SK-N-SH treated with all-trans-retinoic acid at 6 μM for 48 hours (cell line): ENCODE measurements at regions not wholly inside any gene's neighbourhood (a gene's known extent, or its start where the extent isn't known, plus 50 kb on each side); places are given as distances from the start of the nearest gene placed in this dataset.

Experiments
- ATAC-seq: fragments of 200-7000 bp; cut with Tn5 transposase; 3 replicates; pipeline ENCODE4 v1.9.1; 2020; ENCODE audit warnings: mild to moderate bottlenecking, moderate library complexity
- BACH2 ChIP-seq: fragments of 250-450 bp; sonication (Bioruptor Pico); IDR thresholded peaks from 2 replicates; pipeline ENCODE4 v1.9.0; 2021; ENCODE audit warnings: mild to moderate bottlenecking, borderline replicate concordance
- CREB5 ChIP-seq: fragments of 250-450 bp; sonication (Bioruptor Pico); IDR thresholded peaks from 2 replicates; pipeline ENCODE4 v1.5.1; 2020; ENCODE audit warnings: low read depth, mild to moderate bottlenecking, moderate library complexity
- CSDC2 ChIP-seq: fragments of 250-450 bp; sonication (Bioruptor Pico); IDR thresholded peaks from 2 replicates; pipeline ENCODE4 v1.5.0; 2020; ENCODE audit warnings: mild to moderate bottlenecking, moderate library complexity
- ESRRG ChIP-seq: fragments of 250-450 bp; sonication (Bioruptor Pico); IDR thresholded peaks from 2 replicates; pipeline ENCODE4 v1.6.1; 2021; ENCODE audit warnings: mild to moderate bottlenecking
- GLIS3 ChIP-seq: fragments of 250-450 bp; sonication (Bioruptor Pico); IDR thresholded peaks from 2 replicates; pipeline ENCODE4 v1.5.0; 2020; ENCODE audit warnings: mild to moderate bottlenecking, moderate library complexity
- OSR1 ChIP-seq: fragments of 250-450 bp; sonication (Bioruptor Pico); IDR thresholded peaks from 2 replicates; pipeline ENCODE4 v1.8.0; 2022; ENCODE audit warnings: moderate library complexity, mild to moderate bottlenecking, inconsistent platforms
- PATZ1 ChIP-seq: fragments of 250-450 bp; sonication (Bioruptor Pico); IDR thresholded peaks from 2 replicates; pipeline ENCODE4 v1.8.0; 2020; ENCODE audit warnings: mild to moderate bottlenecking, moderate library complexity, borderline replicate concordance
- POU6F1 ChIP-seq: fragments of 250-450 bp; sonication (Bioruptor Pico); IDR thresholded peaks from 2 replicates; pipeline ENCODE4 v1.8.0; 2021; ENCODE audit warnings: low read depth, mild to moderate bottlenecking, moderate library complexity, borderline replicate concordance
- PPARA ChIP-seq: fragments of 250-450 bp; sonication (Bioruptor Pico); IDR thresholded peaks from 2 replicates; pipeline ENCODE4 v1.5.0; 2020; ENCODE audit warnings: mild to moderate bottlenecking, borderline replicate concordance
- TCF4 ChIP-seq: fragments of 250-450 bp; sonication (Bioruptor Pico); IDR thresholded peaks from 2 replicates; pipeline ENCODE4 v1.8.0; 2021; ENCODE audit warnings: mild to moderate bottlenecking, moderate library complexity, borderline replicate concordance
- TOX ChIP-seq: fragments of 250-450 bp; sonication (Bioruptor Pico); IDR thresholded peaks from 2 replicates; pipeline ENCODE4 v1.8.0; 2021; ENCODE audit warnings: mild to moderate bottlenecking, moderate library complexity, borderline replicate concordance
- TSHZ2 ChIP-seq: fragments of 250-450 bp; sonication (Bioruptor Pico); IDR thresholded peaks from 2 replicates; pipeline ENCODE4 v1.5.0; 2020; ENCODE audit warnings: mild to moderate bottlenecking, moderate library complexity
- ZC3H10 ChIP-seq: fragments of 250-450 bp; sonication (Bioruptor Pico); IDR thresholded peaks from 2 replicates; pipeline ENCODE4 v1.5.1; 2021; ENCODE audit warnings: mild to moderate bottlenecking, moderate library complexity
- ZFP3 ChIP-seq: fragments of 250-450 bp; sonication (Bioruptor Pico); IDR thresholded peaks from 2 replicates; pipeline ENCODE4 v1.5.0; 2020; ENCODE audit warnings: mild to moderate bottlenecking, moderate library complexity
- ZFP30 ChIP-seq: fragments of 450-650 bp; formaldehyde crosslinking; IDR thresholded peaks from 2 replicates; pipeline ENCODE4 v1.5.0; 2022; ENCODE audit warnings: mild to moderate bottlenecking, moderate library complexity
- ZNF565 ChIP-seq: fragments of 450-650 bp; formaldehyde crosslinking; conservative IDR thresholded peaks from 2 replicates; pipeline ENCODE4 v1.5.0; 2020; ENCODE audit warnings: low read depth, mild to moderate bottlenecking, moderate library complexity
- ZNF70 ChIP-seq: fragments of 450-650 bp; formaldehyde crosslinking; IDR thresholded peaks from 2 replicates; pipeline ENCODE4 v1.5.0; 2020; ENCODE audit warnings: mild to moderate bottlenecking, moderate library complexity
- ZNF8 ChIP-seq: fragments of 450-650 bp; formaldehyde crosslinking; IDR thresholded peaks from 2 replicates; pipeline ENCODE4 v1.5.0; 2020; ENCODE audit warnings: mild to moderate bottlenecking, moderate library complexity

GRCh38 chr7:25288556-25289307 is 60.4 kb upstream of the NPVF start:
- ATAC-seq, result no peak
- no peak for TF ChIP-seq PPARA (CRISPR knock-in tag)
- no peak for TF ChIP-seq TCF4 (CRISPR knock-in tag)
- TF ChIP-seq TOX, result no peak
- no peak for TF ChIP-seq ZFP30 (CRISPR knock-in tag)
- TF ChIP-seq CREB5, result no peak

GRCh38 chr7:25289518-25289917 is 61.2 kb upstream of the NPVF start:
- no peak for ATAC-seq
- TF ChIP-seq TSHZ2, result no peak
- no peak for TF ChIP-seq BACH2
- no peak for TF ChIP-seq GLIS3
- no peak for TF ChIP-seq OSR1

- no peak for TF ChIP-seq ZNF8
- TF ChIP-seq BACH2, result no peak
- TF ChIP-seq ZC3H10 (CRISPR knock-in tag), result no peak
- no peak for TF ChIP-seq TSHZ2
- TF ChIP-seq ZNF70, result no peak
- no peak for TF ChIP-seq ZFP3 (CRISPR knock-in tag)
- ATAC-seq, result no peak
Measured at GRCh38 chr7:25294624-25295023, 66.3 kb upstream of the NPVF start.

GRCh38 chr7:25295387-25295786 is 67.1 kb upstream of the NPVF start:
- ATAC-seq, result no peak
- TF ChIP-seq CSDC2 (CRISPR knock-in tag) (no peak), CREB5 (no peak), ZNF565 (no peak), ZC3H10 (CRISPR knock-in tag) (no peak), GLIS3 (no peak), PPARA (CRISPR knock-in tag) (no peak), POU6F1 (CRISPR knock-in tag) (no peak), TSHZ2 (no peak), ZNF8 (no peak), BACH2 (no peak), ZFP30 (CRISPR knock-in tag) (no peak), PATZ1 (no peak), ESRRG (CRISPR knock-in tag) (no peak)
